HUES64 (cell line): ENCODE measurements at regions not wholly inside any gene's neighbourhood (a gene's known extent, or its start where the extent isn't known, plus 50 kb on each side); places are given as distances from the start of the nearest gene placed in this dataset.

Experiments
- H3K27ac ChIP-seq: 2 replicates; pipeline ENCODE4 v1.7.0; 2013; ENCODE audit warnings: low read depth, low read length, inconsistent platforms
- H3K27me3 ChIP-seq: 2 replicates; pipeline ENCODE4 v1.6.1; 2013; ENCODE audit warnings: mild to moderate bottlenecking, low read length; ENCODE audit not compliant: insufficient read depth
- H3K36me3 ChIP-seq: 2 replicates; pipeline ENCODE4 v1.6.1; 2013; ENCODE audit warnings: mild to moderate bottlenecking, low read length; ENCODE audit not compliant: insufficient read depth
- H3K4me1 ChIP-seq: 2 replicates; pipeline ENCODE4 v1.6.1; 2013; ENCODE audit warnings: mild to moderate bottlenecking, low read length, moderate library complexity; ENCODE audit not compliant: insufficient read depth
- H3K4me3 ChIP-seq: 2 replicates; pipeline ENCODE4 v1.5.1; 2013; ENCODE audit warnings: mild to moderate bottlenecking, low read length, moderate library complexity
- H3K9ac ChIP-seq: 2 replicates; pipeline ENCODE4 v1.6.1; 2013; ENCODE audit warnings: mild to moderate bottlenecking, low read depth, low read length
- H3K9me3 ChIP-seq: 2 replicates; pipeline ENCODE4 v1.6.1; 2013; ENCODE audit warnings: low read depth, low read length; ENCODE audit not compliant: insufficient read depth
- WGBS: fragments of 150-250, 120-280 bp; methylation state at CpG from one replicate; pipeline ENCODE4 v1.1.7; 2013; ENCODE audit warnings: missing lambda C conversion rate; 5-methylcytosine and 5-hydroxymethylcytosine counted together

DNA sequence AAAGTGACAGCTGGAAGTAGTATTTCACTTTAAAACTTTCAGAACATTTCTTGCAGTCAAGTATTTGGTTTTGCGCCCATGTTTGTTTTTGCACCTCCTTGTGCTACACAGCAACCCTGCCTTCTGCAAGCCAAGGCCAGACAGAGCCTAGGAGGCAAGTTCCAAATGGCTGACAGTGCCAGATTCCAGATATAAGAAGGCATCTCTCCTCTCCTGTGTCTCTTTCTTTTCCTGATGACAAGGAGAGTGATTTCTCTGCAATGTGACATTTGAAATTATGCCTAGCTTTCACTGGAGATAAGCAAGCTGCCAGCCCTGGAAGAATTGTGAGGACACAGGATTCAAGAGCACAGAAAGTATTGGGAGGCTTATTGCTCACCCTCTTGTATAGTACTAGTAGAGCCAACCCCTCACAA lies 149.1 kb upstream of the TENT5A start:
- Histone ChIP-seq H3K9me3 (peaks cover 4% of the 10 kb centered on the region; the same call in 1 of the 2 replicates), H3K36me3 (no peaks in the 10 kb centered on the region), H3K27me3 (no peaks in the 10 kb centered on the region), H3K27ac (no peak overlapping the region), H3K9ac (no peak overlapping the region), H3K4me3 (no peak overlapping the region), H3K4me1 (peaks cover 16% of the 10 kb centered on the region)
- 100% methylated on average over 1 of the region's 1 CpG for WGBS

DNA sequence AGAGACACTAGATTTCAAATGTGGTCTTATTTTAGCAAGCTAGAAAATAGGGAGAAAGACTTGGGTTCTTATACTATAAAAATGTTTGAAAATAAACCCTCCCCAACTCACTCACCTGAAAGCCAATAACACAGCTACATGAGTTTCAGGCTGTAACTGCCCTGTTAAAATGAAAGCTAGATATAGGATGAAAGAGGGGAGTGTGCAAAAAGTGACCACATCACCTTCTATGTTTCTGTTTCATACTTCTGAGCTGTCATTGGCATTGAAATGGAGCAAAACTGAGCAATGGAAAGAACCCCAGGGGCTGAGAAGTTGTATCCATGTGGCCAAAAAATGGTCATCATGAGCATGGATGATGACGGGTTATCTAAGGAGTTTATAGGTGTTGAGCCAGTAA lies 148.1 kb upstream of the TENT5A start:
- no peak overlapping the region for H3K4me3 ChIP-seq
- 91% methylated on average over 1 of the region's 1 CpG for WGBS
- no peaks in the 10 kb centered on the region for H3K36me3 ChIP-seq
- peaks cover 15% of the 10 kb centered on the region for H3K4me1 ChIP-seq
- peaks cover 4% of the 10 kb centered on the region; the same call in 1 of the 2 replicates for H3K9me3 ChIP-seq
- no peaks in the 10 kb centered on the region for H3K27me3 ChIP-seq
- no peak overlapping the region for H3K27ac ChIP-seq
- H3K9ac ChIP-seq: no peak overlapping the region

DNA sequence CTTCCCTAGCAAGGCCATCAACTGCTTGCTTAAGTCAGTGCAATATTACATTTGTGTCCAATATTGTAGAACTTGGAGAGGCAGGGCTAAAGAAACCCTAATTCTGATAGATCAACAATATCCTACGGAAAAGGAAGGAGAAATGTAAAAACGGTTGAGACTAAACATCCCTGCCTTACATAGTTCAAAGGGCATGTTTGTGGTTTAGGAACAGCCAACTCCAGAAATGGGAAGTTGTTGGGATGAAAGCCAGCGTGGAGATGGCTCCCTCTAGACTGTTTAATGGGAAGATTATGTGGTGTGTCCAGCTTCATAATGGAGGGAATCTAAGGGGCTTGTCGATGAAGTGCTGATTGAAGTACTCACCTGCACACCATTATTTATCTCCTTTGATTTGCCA lies 145.3 kb upstream of the TENT5A start:
- H3K36me3 ChIP-seq: no peaks in the 10 kb centered on the region
- no peak overlapping the region for H3K4me3 ChIP-seq
- no peak overlapping the region for H3K9ac ChIP-seq
- 100% methylated on average over 1 of the region's 4 CpGs for WGBS
- H3K4me1 ChIP-seq: peaks cover 20% of the 10 kb centered on the region
- H3K27me3 ChIP-seq: no peaks in the 10 kb centered on the region
- H3K9me3 ChIP-seq: peaks cover under 1% of the 10 kb centered on the region; the same call in 1 of the 2 replicates
- no peak overlapping the region for H3K27ac ChIP-seq

DNA sequence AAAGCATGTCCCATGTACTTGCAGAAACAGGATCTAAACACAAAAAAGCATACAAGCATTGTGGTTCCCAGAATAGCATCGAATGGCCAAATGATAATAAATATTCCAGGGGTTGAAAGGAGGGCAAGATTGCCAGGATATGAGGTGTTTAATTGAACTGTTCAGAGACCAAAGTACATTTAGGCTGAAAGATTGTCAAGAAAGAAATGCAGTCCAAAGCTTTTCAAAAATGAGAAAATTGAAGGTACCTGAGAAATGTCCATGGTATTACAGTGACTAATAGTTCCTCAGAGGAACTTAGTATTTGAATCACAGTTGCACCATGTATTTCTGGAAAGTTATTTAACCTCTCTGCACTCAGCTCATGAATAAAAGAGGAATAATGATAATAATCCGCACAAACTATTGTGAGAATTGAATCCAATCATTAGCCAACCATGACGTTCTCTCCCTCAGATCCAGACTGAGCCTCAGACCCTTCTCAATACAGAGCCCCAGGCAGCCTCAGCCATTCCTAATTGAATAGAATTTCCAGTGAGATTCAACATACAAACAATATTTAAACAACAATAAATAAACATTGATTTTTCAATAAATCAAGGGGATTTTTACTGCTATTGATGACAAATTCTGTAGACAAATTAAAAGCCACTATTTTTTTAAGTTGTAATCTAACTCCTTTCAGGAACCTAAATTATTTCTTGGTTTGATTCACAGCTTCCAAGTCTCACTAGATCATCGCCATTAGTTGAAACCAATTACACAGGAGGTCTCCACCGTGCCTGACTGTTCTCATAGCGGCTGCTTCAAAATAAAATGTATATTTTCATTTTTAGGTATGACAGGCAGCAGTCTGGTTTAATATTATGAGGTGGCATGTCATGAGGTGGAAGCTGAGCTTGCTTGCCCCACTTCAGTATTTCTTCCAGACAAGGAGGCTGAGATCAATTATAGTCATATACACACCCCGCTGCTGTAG lies 144.3 kb upstream of the TENT5A start:
- peaks cover 20% of the 10 kb centered on the region for H3K4me1 ChIP-seq
- H3K4me3 ChIP-seq: no peak overlapping the region
- H3K9ac ChIP-seq: no peak overlapping the region
- no peaks in the 10 kb centered on the region for H3K27me3 ChIP-seq
- H3K9me3 ChIP-seq: no peaks in the 10 kb centered on the region
- no peak overlapping the region for H3K27ac ChIP-seq
- H3K36me3 ChIP-seq: no peaks in the 10 kb centered on the region
- 96% methylated on average over 6 of the region's 7 CpGs for WGBS

DNA sequence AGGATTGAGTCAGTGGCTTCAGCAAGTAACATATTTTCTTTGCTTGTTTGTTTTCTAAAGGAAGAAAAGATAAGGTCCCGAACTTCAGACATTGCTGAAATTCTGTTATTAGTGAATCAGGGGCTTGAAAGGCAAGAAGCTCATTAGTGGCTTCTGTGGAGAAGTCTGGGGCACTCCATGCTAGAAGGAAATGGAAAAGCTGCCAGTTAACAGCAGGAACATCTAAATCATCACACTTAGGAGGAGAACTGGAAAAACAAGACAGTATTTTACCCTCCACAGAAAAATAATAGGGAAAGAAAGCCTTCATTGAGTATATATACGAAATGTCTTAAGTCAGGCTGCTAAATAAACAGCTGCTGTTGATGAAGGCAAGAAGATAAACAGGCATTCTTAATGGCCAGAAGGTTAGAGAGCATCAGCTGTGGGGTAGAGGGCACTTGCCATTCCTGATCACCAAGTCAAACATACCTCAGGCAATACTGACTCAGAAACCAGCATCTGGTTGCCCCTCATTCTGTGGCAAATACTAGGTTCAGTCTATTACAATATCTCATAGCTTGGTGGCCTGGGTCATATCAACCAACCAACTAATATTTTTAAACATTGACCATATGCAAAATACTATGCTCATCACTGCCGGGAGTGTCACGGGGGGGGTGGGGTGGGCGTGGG lies 143.2 kb upstream of the TENT5A start:
- Histone ChIP-seq H3K4me1 (peaks cover 20% of the 10 kb centered on the region), H3K36me3 (no peaks in the 10 kb centered on the region), H3K4me3 (no peak overlapping the region), H3K9me3 (no peaks in the 10 kb centered on the region), H3K27me3 (no peaks in the 10 kb centered on the region), H3K9ac (no peak overlapping the region), H3K27ac (no peak overlapping the region)
- WGBS: 92% methylated on average over 5 of the region's 5 CpGs

DNA sequence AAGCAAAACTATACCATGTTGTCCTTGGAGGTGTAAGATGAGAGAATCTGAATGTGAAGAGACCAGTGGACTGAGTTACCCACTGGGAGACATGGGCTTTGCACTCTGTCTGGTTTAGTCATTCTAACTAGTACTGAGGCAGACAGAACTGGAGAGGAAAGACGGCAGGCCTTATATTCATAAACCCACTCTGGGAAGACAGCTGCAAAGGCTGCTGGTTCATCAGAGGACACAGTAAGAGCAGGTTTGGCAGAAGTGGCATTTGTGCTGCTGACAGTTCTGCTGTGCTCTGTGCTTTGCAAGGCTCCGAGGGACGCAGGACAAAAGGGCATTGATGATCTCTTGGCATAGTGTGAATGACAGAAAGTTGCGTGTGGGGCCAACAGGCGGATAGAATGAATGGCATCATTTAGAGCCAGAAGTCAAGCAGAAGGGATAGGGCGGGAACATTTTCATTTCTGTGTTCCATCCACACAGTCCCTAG lies 142.3 kb upstream of the TENT5A start:
- H3K27ac ChIP-seq: no peak overlapping the region
- 88% methylated on average over 6 of the region's 6 CpGs for WGBS

DNA sequence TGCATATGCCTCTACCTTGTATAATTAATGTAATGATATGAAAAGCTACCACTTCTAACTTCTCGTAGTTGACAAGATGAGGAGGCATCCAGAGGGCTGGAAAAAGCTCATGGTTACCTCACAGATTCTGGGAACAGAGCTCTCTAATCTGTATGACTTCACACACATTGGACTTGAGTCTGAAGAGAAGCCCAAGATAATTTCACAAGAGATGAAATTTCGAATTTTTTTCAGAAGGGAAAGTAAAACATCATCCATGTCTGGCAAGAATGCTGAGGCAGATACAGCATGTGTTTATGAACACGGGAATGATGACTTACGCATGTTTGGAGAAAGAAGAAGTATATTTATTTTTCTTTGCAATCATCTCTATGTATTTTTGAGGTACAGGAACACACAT lies 141.8 kb upstream of the TENT5A start:
- Histone ChIP-seq H3K36me3 (no peaks in the 10 kb centered on the region), H3K27me3 (no peaks in the 10 kb centered on the region), H3K27ac (no peak overlapping the region), H3K4me3 (no peak overlapping the region), H3K9me3 (no peaks in the 10 kb centered on the region), H3K9ac (no peak overlapping the region), H3K4me1 (peaks cover 16% of the 10 kb centered on the region)
- WGBS: 92% methylated on average over 4 of the region's 4 CpGs

More for the DNA sequence above, 142.3 kb upstream of the TENT5A start:
- peaks cover 20% of the 10 kb centered on the region for H3K4me1 ChIP-seq
- no peaks in the 10 kb centered on the region for H3K9me3 ChIP-seq
- H3K27me3 ChIP-seq: no peaks in the 10 kb centered on the region
- no peak overlapping the region for H3K9ac ChIP-seq
- H3K4me3 ChIP-seq: no peak overlapping the region
- H3K36me3 ChIP-seq: no peaks in the 10 kb centered on the region

DNA sequence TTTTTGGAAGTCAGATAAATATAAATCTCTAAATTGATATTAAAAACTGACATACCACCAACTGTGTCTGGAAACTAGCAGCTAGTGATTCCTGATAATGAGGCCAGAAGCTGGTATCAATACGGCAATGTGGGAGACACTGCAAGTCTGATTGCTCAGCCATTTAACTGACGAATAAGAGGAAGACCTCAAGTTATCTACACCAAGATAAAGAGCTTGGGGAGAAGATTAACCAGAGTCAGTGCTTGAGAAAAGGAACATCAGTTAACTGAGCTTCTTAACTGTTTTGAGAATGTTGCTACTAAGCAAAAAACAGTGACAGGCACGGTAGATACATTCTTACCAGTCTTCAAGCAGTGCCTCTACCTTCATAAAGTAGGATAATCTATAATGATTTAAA lies 140.4 kb upstream of the TENT5A start:
- WGBS: 82% methylated on average over 3 of the region's 3 CpGs
- no peaks in the 10 kb centered on the region for H3K36me3 ChIP-seq
- H3K4me3 ChIP-seq: no peak overlapping the region
- H3K27me3 ChIP-seq: no peaks in the 10 kb centered on the region
- no peaks in the 10 kb centered on the region for H3K9me3 ChIP-seq
- peaks cover 8% of the 10 kb centered on the region; the same call in 1 of the 2 replicates for H3K4me1 ChIP-seq
- H3K9ac ChIP-seq: no peak overlapping the region
- H3K27ac ChIP-seq: no peak overlapping the region

DNA sequence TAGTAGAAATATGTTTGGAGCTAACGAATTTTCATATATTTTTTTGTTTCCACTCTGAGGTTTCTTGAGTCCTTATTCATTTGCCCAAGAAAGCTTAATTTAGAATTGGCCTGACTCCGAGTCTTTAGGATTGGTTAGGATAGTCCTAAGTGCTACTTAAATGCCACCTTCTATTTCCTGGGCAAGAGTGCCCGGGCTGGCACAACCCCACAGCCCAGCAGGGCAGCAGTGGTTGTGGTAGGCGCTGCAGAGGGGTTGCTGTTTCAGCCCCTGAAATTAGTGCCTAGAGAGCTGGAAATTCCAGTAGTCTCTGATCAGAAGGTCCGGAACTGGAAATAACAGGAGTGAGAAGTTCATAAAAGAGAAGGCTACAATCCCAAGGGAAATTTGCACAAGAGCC lies 139.4 kb upstream of the TENT5A start:
- peaks cover 8% of the 10 kb centered on the region; the same call in 1 of the 2 replicates for H3K4me1 ChIP-seq
- no peak overlapping the region for H3K27ac ChIP-seq
- no peaks in the 10 kb centered on the region for H3K27me3 ChIP-seq
- 91% methylated on average over 5 of the region's 5 CpGs for WGBS
- H3K36me3 ChIP-seq: no peaks in the 10 kb centered on the region
- no peak overlapping the region for H3K9ac ChIP-seq
- no peak overlapping the region for H3K4me3 ChIP-seq
- no peaks in the 10 kb centered on the region for H3K9me3 ChIP-seq

DNA sequence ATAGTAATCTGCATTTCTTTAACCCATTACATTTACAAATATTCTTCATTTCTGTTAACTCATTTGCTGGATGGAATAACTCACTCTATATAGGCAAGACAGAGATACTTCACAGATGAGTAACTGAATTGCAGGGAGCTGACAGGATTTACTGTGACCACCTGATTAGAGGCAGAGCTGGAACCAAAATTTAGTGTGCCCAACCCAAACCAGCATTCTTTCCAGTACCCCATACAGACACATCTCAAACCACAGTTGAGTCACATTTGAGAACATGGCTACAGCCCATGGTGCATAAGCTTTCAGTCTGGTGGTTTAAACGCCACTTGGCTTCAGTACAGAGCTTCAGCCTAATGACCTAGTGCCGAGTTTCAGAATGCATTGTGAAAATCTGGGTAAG lies 138.4 kb upstream of the TENT5A start:
- Histone ChIP-seq H3K27me3 (no peaks in the 10 kb centered on the region), H3K4me1 (peaks cover 8% of the 10 kb centered on the region; the same call in 1 of the 2 replicates), H3K9ac (no peak overlapping the region), H3K27ac (no peak overlapping the region), H3K9me3 (no peaks in the 10 kb centered on the region), H3K4me3 (no peak overlapping the region), H3K36me3 (no peaks in the 10 kb centered on the region)
- WGBS: 90% methylated on average over 2 of the region's 2 CpGs

DNA sequence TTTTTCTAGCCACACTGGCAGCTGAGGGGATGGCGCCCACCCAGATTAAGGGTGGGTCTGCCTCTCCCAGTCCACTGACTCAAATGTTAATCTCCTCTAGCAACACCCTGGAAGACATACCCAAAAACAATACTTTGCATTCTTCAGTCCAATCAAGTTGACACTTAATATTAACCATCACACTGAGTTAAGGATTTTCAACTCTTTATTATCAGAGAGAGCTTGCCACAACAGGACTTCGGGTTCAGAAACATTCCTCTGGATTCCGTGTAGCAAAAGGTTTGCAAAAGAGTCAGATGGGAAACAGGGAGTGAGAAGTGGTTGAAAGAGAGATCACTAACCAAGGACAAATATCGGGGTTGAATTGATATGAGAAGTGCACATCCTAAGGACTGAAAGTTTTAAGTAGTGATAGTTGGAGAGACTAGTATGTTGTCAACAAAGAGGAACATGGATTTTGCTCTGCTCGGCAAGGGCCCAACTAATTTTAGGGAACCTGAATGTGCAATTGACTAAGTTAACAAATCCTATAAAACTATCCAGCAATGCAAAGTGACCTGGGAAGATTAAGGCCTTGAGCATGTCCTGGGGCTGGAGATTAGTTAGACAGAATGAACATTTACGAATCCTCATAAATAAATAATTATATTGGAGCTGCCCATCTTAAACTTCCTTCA lies 137.0 kb upstream of the TENT5A start:
- 96% methylated on average over 5 of the region's 6 CpGs for WGBS
- H3K4me3 ChIP-seq: no peak overlapping the region
- H3K27me3 ChIP-seq: no peaks in the 10 kb centered on the region
- no peak overlapping the region for H3K27ac ChIP-seq
- no peak overlapping the region for H3K9ac ChIP-seq
- H3K4me1 ChIP-seq: no peaks in the 10 kb centered on the region
- no peaks in the 10 kb centered on the region for H3K36me3 ChIP-seq
- no peaks in the 10 kb centered on the region for H3K9me3 ChIP-seq
